ENCODE measurements at regions not wholly inside any gene's neighbourhood (a gene's known extent, or its start where the extent isn't known, plus 50 kb on each side); places are given as distances from the start of the nearest gene placed in this dataset.
"Not testable (repeated sequence)": the region's sequence is repeated elsewhere in the genome, so short reads cannot be mapped to it uniquely, and the experiment has no call there.

- H3K36me3 ChIP-seq = no peaks in the 10 kb centered on the region
- no peak overlapping the region for H3K27ac ChIP-seq
- no peaks in the 10 kb centered on the region for H3K9me3 ChIP-seq (replicated peaks)
- H3K4me1 ChIP-seq (replicated peaks) = no peaks in the 10 kb centered on the region
- DNase-seq (ENCODE audit: low read depth in 1 of 2, low spot score in 2 of 2) = no peak
- no peaks in the 10 kb centered on the region for H3K27me3 ChIP-seq (replicated peaks)
- H3K4me3 ChIP-seq = no peak overlapping the region
Measured at GRCh38 chrX:140447150-140447549, 57.7 kb downstream of the SOX3 start.

GRCh38 chrX:140440876-140441275 lies 64.0 kb downstream of the SOX3 start:
- Histone ChIP-seq H3K36me3 (no peaks in the 10 kb centered on the region), H3K4me1 (replicated peaks) (no peaks in the 10 kb centered on the region), H3K9me3 (replicated peaks) (no peaks in the 10 kb centered on the region), H3K27ac (no peak overlapping the region), H3K27me3 (replicated peaks) (no peaks in the 10 kb centered on the region), H3K4me3 (no peak overlapping the region)
- no peak for DNase-seq (ENCODE audit: low read depth in 1 of 2, low spot score in 2 of 2)

DNA sequence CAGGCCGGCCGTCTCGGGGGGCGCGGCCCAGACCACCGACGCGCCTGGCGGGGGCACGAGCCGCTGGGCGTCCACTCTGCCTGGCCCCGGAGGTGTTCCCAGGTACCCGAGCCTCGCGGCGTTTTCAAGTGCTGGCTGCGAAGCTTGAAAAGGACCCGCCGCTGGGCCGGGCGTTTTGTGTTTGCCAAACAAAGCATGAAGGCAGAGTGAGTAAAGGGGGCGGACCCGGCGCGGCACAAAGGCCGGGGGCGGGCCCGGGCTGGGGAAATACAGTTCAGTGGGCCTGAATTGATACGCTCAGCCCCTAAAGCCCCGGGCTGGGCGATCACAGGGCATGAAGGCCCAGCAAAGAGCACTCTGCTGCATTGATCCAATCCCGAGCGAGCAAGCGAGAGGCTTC lies 65.4 kb downstream of the SOX3 start:
- Histone ChIP-seq H3K4me1 (replicated peaks) (no peaks in the 10 kb centered on the region), H3K36me3 (no peaks in the 10 kb centered on the region), H3K9me3 (replicated peaks) (no peaks in the 10 kb centered on the region), H3K27me3 (replicated peaks) (no peaks in the 10 kb centered on the region), H3K4me3 (no peak overlapping the region), H3K27ac (no peak overlapping the region)
- no peak for DNase-seq (ENCODE audit: low read depth in 1 of 2, low spot score in 2 of 2)

DNA sequence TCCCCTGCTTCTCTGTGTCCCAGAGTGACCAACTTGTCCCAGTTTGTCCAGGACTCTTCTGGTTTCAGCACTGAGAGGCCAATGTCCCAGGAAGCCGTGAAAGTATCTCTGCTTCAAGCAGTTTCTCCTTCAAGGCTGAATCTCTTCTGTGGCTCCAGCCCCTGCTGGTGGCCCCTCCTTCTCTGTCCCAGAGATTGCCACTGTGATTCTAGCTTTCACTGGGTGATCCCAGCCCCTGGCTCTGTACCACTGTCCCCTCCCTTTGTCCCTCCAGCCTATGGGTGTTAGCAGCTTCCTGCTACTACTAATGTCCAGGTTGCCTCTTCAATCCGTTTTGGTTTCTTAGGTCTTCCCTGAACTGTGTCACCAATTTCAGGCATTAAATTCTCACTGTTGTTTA lies 70.5 kb downstream of the SOX3 start:
- H3K4me3 ChIP-seq = no peak overlapping the region

DNA sequence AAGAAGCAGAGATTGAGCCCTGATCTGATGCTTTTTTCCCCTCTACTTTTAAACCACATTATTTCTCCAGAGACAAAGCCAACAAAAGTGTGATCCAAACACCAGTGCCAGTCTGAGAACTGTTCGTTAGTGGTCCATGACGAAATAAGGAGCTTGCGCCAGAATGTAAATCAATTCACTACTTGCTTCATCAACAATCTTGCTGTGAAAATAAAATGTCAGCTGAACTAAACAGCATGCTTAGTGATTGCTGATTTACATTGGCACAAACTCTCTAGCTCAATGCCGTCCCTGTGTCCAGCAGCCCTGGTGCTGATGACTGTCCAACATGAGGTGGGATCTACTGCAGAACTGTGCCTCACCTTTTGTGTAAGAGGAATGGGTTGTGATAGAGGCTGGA lies 71.3 kb downstream of the SOX3 start:
- no peak for DNase-seq (ENCODE audit: low read depth in 1 of 2, low spot score in 2 of 2)
- Histone ChIP-seq H3K4me3 (no peak overlapping the region), H3K27ac (no peak overlapping the region), H3K4me1 (replicated peaks) (no peaks in the 10 kb centered on the region), H3K36me3 (no peaks in the 10 kb centered on the region), H3K9me3 (replicated peaks) (no peaks in the 10 kb centered on the region), H3K27me3 (replicated peaks) (no peaks in the 10 kb centered on the region)

More for the DNA sequence above, 70.5 kb downstream of the SOX3 start:
- Histone ChIP-seq H3K27ac (no peak overlapping the region), H3K9me3 (replicated peaks) (no peaks in the 10 kb centered on the region), H3K4me1 (replicated peaks) (no peaks in the 10 kb centered on the region), H3K36me3 (no peaks in the 10 kb centered on the region), H3K27me3 (replicated peaks) (no peaks in the 10 kb centered on the region)
- DNase-seq (ENCODE audit: low read depth in 1 of 2, low spot score in 2 of 2) = no peak

DNA sequence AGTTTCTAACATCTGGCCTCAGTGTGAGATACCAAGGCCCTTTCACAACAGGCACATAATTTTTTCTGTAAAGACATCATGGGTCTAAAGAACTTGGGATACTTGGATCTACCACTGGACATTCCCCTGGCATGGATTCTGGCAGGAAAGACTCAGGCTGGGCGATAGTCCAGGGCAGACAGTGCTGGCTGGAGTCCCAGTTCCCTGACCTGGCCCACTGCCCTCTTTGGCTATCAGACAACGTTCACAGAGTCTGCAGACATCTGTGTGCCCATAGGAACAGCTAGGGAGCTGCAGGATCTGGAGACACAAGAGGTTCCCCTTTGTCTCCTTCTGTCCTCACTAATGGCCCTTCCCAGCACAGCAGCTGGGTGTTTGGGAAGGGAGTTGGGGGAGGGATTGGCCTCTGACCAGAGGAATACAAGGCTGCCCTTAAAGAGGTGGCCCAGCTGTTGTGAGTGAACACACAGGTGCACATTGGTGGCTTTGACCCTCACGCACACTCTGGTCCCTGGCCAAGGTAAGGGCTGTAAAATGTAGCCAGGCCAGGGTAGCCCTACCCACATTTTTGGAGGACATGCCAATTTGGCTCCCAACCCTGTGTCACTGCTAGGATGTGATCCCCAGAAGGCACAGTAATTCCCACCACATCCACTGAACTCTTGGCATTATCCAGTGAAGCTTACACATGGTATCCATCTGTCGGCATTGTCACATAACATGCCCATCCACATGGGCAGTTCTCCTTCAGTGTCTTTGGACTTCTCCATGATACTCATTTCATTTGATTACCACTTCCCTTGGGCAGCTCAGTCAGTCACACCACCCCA lies 72.3 kb downstream of the SOX3 start:
- no peaks in the 10 kb centered on the region for H3K9me3 ChIP-seq (replicated peaks)
- H3K27me3 ChIP-seq (replicated peaks) = no peaks in the 10 kb centered on the region
- H3K27ac ChIP-seq = no peak overlapping the region
- no peak for DNase-seq (ENCODE audit: low read depth in 1 of 2, low spot score in 2 of 2)
- no peaks in the 10 kb centered on the region for H3K36me3 ChIP-seq
- H3K4me1 ChIP-seq (replicated peaks) = no peaks in the 10 kb centered on the region
- H3K4me3 ChIP-seq = no peak overlapping the region

DNA sequence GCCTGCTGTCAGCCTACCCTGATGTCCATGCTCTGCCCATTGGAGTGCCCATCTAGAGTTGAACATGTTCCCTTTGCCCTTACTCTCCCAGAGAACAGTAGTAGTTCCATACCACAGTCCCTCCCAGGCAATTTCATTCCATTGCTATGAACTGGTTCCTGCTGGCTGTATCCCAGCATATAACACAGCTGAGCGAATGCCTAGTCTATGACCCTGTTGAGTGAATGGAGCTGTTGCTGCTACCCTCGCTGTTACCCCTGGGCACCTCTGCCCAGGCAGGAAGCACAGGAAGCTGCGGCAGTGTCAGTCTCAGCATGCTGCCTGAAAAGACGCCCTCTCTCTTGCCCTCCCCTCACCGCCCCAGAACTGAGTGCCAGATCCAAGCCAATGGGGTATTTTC lies 73.3 kb downstream of the SOX3 start:
- H3K27ac ChIP-seq = no peak overlapping the region
- no peaks in the 10 kb centered on the region for H3K27me3 ChIP-seq (replicated peaks)
- DNase-seq (ENCODE audit: low read depth in 1 of 2, low spot score in 2 of 2) = no peak
- H3K9me3 ChIP-seq (replicated peaks) = no peaks in the 10 kb centered on the region
- no peak overlapping the region for H3K4me3 ChIP-seq
- H3K4me1 ChIP-seq (replicated peaks) = no peaks in the 10 kb centered on the region
- H3K36me3 ChIP-seq = no peaks in the 10 kb centered on the region

DNA sequence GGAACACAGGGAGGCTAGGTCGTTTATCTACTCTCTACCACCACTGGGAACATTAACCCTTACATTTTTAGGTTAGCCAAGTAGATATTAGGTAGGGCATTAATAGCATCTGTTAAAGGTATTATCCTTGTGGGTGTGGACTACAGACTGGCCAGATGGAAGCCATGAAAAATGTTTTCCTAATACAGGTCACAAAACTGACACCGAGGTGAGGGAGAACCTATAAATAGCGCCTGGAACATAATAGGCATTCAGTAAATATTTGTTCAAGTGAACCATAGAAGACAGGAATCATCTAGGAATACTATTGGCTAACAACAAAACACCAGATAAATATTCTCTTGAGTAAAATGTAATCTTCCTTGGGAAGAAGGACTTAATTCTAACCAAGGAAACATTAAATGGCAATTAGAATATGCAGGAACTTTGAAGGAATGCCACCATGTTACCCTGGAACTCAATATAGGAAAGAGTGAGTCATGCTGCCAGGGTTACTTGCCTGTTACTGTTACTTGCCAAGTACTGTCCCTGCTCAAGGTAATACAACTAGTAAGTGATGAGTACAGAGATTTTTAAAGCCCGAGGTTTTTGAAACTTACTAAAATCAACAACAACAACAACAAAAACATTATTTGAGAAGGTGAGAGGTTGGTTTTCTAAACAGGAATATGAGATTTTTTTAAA lies 79.0 kb downstream of the SOX3 start:
- Histone ChIP-seq H3K27ac (no peak overlapping the region), H3K9me3 (replicated peaks) (no peaks in the 10 kb centered on the region), H3K27me3 (replicated peaks) (no peaks in the 10 kb centered on the region), H3K4me3 (no peak overlapping the region), H3K4me1 (replicated peaks) (no peaks in the 10 kb centered on the region), H3K36me3 (no peaks in the 10 kb centered on the region)
- no peak for DNase-seq (ENCODE audit: low read depth in 1 of 2, low spot score in 2 of 2)

- Histone ChIP-seq H3K36me3 (no peaks in the 10 kb centered on the region), H3K4me3 (no peak overlapping the region), H3K9me3 (replicated peaks) (no peaks in the 10 kb centered on the region), H3K27me3 (replicated peaks) (no peaks in the 10 kb centered on the region), H3K4me1 (replicated peaks) (no peaks in the 10 kb centered on the region), H3K27ac (no peak overlapping the region)
- no peak for DNase-seq (ENCODE audit: low read depth in 1 of 2, low spot score in 2 of 2)
Measured at GRCh38 chrX:140422501-140422900, 82.4 kb downstream of the SOX3 start.

DNA sequence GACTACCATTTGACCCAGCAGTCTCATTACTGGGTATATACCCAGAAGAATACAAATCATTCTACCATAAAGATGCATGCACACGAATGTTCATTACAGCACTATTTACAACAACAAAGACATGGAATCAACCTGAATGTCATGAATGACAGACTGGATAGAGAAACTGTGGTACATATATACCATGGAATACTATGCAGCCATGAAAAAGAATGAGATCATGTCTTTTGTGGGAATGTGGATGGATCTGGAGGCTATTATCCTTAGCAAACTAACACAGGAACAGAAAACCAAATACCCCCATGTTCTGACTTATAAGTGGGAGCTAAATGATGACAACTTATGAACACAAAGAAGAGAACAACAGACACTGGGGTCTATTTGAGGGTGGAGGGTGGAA lies 102.7 kb downstream of the SOX3 start:
- H3K4me1 ChIP-seq (replicated peaks); H3K27ac ChIP-seq; H3K36me3 ChIP-seq; H3K9me3 ChIP-seq (replicated peaks); DNase-seq (ENCODE audit: low read depth in 1 of 2, low spot score in 2 of 2); H3K27me3 ChIP-seq (replicated peaks); H3K4me3 ChIP-seq: not testable (repeated sequence)

DNA sequence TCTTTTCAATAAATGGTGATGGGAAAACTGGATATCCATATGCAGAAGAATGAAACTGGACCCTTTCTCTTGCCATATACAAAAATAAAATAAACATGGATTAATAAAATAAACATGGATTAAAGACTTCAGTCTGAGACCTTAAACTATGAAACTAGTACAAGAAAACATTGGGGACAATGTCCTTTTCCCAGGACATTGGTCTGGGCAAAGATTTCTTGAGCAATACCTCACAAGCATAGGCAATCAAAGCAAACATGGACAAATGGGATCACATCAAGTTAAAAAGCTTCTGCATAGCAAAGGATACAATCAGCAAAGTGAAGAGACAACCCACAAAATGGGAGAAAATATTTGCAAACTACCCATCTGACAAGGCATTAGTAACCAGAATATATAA lies 108.5 kb downstream of the SOX3 start:
- H3K4me3 ChIP-seq; H3K4me1 ChIP-seq (replicated peaks); H3K9me3 ChIP-seq (replicated peaks); H3K27ac ChIP-seq; H3K27me3 ChIP-seq (replicated peaks); H3K36me3 ChIP-seq; DNase-seq (ENCODE audit: low read depth in 1 of 2, low spot score in 2 of 2): not testable (repeated sequence)

GRCh38 chrX:140393507-140393906 lies 111.4 kb downstream of the SOX3 start:
- H3K27me3 ChIP-seq (replicated peaks) = no peaks in the 10 kb centered on the region
- H3K27ac ChIP-seq = no peak overlapping the region
- H3K4me3 ChIP-seq = no peak overlapping the region
- H3K36me3 ChIP-seq = no peaks in the 10 kb centered on the region
- no peaks in the 10 kb centered on the region for H3K4me1 ChIP-seq (replicated peaks)
- DNase-seq (ENCODE audit: low read depth in 1 of 2, low spot score in 2 of 2) = no peak
- no peaks in the 10 kb centered on the region for H3K9me3 ChIP-seq (replicated peaks)

GRCh38 chrX:140391313-140391712 lies 113.6 kb downstream of the SOX3 start:
- Histone ChIP-seq H3K4me3 (no peak overlapping the region), H3K36me3 (no peaks in the 10 kb centered on the region), H3K27ac (no peak overlapping the region), H3K9me3 (replicated peaks) (no peaks in the 10 kb centered on the region), H3K4me1 (replicated peaks) (no peaks in the 10 kb centered on the region), H3K27me3 (replicated peaks) (no peaks in the 10 kb centered on the region)
- DNase-seq (ENCODE audit: low read depth in 1 of 2, low spot score in 2 of 2) = no peak

DNA sequence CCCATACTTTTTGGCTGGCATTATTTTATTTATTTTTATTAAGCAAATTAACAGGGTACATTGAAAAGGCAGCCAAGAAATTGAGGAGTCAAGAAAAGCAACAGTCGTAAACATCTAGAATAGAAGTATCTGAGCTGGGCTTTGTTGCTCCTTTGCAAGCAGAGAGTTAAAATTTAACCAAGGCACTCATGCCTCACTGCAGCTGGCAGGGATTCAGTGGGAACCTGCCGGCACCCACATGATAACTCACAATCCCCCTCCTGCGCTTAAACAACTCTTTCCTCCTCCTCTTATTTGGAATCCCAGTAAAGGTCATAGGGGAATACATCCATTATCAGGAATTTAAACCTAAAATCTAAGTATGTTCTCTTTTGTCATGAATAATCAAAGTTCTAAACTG lies 115.5 kb downstream of the SOX3 start:
- H3K4me1 ChIP-seq (replicated peaks) = no peaks in the 10 kb centered on the region
- H3K36me3 ChIP-seq = no peaks in the 10 kb centered on the region
- H3K27ac ChIP-seq = no peak overlapping the region
- no peak overlapping the region for H3K4me3 ChIP-seq
- no peak for DNase-seq (ENCODE audit: low read depth in 1 of 2, low spot score in 2 of 2)
- H3K9me3 ChIP-seq (replicated peaks) = no peaks in the 10 kb centered on the region
- H3K27me3 ChIP-seq (replicated peaks) = no peaks in the 10 kb centered on the region
